SK-N-DZ (cell line): ENCODE measurements at regions not wholly inside any gene's neighbourhood (a gene's known extent, or its start where the extent isn't known, plus 50 kb on each side); places are given as distances from the start of the nearest gene placed in this dataset.

Experiments used
- DNase-seq: peaks from one replicate; pipeline ENCODE4 v3.0.0-alpha.2; 2015; ENCODE audit warnings: low spot score

- peak; percentile 55 for DNase-seq
These were observed 56.7 kb upstream of the RAB38 start for GRCh38 chr11:88231894-88232482.

- DNase-seq: no peak
These were observed 54.1 kb upstream of the RAB38 start for GRCh38 chr11:88229303-88229702.
